HG03439 (cell line): ENCODE measurements at regions not wholly inside any gene's neighbourhood (a gene's known extent, or its start where the extent isn't known, plus 50 kb on each side); places are given as distances from the start of the nearest gene placed in this dataset.
"Not testable (repeated sequence)": the region's sequence is repeated elsewhere in the genome, so short reads cannot be mapped to it uniquely, and the experiment has no call there.

Source experiments
- ATAC-seq: cut with Tn5 transposase; IDR thresholded peaks from one replicate; pipeline ENCODE4 v1.9.1; 2021; ENCODE audit warnings: mild to moderate bottlenecking, moderate library complexity; ENCODE audit not compliant: unreplicated experiment

DNA sequence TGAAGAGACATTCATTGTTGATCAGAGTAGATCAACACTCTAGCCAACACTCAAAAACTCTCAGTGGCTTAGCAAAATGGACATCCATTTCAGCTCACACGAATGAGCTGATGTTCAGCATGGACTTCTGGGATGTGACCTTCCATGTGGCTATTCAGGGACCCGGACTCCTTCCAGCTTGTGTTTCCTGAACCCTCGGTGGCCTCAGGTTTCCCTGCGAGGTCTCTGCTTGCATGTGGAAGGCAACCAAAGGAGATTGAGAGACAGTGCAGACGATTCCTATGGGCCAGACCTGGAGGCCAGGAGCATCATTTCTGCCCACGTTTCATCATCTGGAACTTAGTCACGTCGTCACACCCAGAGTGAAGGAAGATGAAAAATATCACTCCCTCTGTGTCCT is 1137.4 kb downstream of the TBC1D22A start:
- no peak for ATAC-seq

DNA sequence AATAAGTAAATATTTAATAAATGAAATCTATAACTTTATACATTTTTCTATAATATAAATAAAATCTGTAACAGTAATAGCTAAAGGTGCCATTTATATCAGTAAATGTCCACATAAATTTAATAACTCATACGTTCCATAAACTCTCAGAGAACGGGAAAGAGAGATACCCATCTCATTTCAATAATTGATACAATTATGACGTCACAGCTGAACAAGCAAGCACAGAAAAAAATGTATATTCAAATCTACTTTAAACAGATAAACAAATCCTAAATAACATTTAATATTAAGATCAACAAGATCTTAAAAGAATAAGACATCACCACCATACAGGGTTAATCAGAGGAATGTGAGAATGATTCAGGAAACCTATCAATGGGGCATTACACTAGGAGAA is 1136.5 kb downstream of the TBC1D22A start:
- no peak for ATAC-seq

DNA sequence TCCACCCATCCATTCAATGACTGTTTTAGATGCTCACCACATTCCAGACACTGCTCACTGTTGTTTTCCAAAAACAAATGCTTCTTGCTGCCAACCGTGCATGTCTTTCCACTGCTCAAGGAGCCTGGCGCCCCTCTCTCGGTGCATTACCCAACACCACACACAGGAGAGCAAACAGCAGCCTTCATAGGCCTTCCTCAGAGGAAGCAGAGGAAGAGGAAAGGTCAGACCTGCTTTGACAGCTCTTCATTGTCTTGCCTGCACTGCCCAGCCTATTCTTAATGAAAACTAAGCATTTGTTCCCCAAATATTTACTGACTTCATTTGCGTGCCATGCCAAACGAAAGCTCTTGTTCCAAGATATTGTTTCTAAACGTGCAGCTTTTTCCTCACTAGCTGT is 1129.2 kb downstream of the TBC1D22A start:
- no peak for ATAC-seq

DNA sequence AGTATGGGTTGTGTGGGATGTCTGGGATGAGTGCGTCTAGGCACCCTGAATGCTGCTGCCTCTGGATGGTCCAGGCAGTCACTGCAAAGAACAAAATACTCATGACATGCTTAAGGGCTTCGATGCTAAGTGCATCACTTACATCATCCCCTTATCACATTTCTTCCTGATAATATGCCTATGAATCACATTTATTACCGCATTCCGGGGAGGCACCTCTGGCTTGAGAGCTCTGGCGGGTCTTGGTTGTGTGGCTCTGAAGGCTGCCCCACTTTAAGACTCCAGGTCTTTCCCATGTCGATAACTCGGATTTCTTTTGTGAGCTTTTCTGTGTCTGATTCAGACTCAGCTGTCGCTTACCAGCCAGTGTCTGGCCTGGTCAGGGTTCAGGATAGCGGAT is 1126.4 kb downstream of the TBC1D22A start:
- no peak for ATAC-seq

DNA sequence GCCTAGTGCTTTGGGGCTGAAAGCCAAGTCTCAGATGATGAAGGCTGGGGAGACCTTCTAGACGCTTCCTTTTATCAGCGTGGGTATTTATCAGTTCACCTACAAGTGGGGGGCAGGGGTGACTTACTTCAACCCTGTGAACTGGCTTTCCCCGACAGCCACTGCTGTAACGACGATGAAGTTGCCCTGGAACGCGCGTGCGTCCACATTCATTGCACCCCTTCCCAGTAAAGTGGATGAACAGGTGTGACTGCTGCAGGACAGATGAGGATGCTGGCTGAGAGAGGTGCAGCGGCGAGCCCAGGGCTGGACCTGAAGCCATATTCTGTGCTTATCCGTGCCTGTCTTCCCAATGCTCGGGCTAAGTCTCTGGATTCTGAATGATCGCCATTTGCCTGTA is 1122.3 kb downstream of the TBC1D22A start:
- ATAC-seq: no peak

DNA sequence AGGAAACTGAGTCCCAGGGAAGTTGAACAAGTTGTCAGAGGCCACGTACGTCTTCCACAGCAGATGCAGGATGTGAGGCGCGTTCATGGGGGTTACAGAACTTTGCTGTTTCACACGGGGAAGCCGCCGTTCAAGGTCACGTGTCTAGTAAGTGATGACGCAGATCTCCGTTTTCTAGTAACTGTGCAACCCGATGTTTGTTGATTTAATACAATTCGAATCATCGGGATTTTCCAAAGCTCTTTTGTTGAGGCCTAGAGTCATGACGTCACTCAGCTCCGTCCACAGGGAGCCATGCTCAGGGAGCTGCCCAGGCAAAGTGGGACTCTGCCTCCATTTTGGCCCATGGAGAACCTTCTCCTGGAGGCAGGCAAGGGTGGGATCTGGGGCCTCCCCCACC is 1121.8 kb downstream of the TBC1D22A start:
- no peak for ATAC-seq

DNA sequence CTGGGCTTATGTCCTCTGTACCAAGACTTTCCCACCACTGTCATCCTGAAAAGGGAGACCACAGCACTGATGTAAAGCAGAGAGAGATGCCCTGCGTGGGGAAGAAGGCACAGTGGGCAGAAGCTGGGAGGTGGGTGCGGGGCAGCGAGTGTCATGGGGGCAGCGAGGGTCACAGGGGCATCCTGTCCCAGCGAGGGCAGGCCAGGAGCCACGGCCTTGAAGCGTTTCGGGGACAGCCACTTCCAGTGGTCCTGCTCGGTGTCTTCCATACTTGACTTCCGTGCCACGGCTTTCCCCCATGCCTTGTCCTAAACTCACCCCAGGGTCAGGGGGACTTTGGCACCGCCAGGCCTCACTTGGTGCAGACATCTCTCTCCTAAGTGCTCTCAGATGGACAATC is 1121.3 kb downstream of the TBC1D22A start:
- no peak for ATAC-seq

DNA sequence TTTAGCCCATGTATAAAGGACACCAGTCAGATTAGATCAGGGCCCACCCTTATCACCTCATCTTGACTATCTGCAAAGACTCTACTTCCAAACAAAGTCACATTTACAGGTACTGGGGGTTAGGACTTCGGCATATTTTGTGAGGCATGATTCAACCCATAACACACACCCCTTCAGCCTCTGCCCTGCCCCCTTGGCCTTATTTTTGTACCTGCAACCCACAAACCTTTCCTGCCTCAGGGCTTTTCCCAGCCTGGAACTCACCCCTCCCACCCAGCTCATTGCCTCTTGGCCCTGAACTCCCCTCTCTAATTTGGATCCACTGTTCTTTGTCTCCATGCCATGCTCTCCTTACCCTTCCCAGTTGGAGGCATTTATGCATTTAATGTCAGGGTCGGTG is 1116.9 kb downstream of the TBC1D22A start:
- ATAC-seq: no peak

DNA sequence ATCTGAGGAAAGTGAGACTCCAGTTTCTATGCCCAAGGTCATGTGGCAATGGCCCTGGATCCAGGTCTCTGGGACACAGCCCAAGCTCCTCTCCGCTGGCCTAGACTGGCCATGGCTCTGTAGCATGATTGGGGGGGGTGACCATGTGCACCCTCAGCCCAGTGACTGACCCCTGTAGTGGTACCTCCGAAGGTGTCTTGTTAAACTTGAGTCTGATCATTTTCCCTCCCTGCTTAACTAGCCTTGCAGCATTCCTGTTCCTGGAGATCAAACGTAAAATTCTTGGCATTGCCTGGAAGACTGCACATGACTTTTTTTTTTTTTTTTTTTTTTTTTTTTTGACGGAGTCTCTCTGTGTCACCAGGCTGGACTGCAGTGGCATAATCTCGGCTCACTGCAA is 1116.0 kb downstream of the TBC1D22A start:
- ATAC-seq: no peak

DNA sequence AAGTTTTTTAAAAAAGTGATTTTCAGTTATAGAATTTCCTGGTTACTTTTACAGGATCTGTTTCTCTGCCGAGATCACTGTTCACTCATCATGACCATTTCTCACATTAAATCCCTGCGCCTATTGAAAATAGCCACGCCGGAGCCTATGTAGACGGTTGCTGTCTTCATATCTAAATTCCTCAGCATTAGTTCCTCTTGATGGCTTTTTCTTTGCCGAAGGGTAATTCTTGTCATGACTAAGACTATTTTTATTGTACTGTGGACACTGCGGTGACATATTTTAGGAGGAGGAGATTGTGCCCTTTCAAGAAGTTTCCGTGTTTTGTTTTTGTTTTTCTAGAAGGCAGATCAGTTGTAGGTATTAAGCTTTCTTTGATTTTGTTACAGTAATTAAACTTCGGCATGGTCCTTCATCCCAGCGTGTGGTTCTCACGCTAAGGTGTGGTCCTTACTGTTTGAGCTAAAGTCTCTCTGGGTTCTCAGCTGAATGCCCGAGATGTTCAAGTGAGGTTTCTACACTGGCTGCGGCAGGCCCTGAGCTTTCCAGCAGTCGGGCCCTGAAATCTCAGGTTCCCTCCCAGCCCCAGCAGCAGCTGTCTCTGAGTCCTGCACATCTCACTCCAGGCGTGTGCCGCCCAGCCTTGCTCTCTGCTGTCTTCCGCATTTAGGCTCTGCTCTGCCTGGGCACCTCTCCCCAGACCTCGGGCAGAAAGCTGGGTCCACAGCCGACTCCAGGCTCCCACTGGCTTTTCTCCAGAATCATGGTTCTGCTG is 1110.5 kb downstream of the TBC1D22A start:
- ATAC-seq: no peak

DNA sequence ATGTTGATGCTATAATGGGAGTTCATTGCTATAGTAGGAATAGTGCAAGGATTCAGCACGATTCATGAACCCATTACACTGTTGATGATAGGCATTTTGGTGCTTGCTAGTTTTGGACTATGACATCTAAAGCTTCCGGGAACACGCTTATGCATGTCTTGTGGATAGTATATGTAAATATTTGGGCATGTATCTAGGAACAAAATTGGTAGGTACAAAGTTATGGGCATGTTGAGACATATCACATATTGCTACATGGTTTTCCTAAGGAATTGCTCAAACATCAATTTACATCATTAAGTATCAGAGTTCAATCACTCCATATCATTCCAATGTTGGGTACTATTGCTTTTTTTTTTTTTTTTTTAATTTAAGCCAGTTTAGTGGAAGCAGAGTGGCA is 1103.2 kb downstream of the TBC1D22A start:
- ATAC-seq: no peak

DNA sequence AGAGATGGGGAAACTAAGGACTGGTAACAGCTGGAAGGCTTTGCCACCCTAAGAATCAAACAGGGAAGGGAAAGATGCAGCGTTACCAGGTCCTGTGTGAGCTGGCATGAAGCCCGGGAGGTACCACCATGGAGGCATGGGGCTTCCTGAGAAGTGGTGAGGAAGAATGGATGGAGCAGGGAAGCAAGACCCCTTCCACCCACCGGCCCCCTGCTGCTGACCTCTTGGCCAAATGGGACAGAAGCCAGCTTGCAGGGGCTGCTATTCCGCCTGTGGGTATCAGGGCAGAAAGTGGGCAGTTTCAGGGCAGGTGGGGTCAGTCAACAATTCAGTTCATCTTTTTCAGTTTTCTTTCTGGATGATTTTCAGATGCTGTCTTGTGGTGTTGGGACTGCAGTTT is 1099.9 kb downstream of the TBC1D22A start:
- no peak for ATAC-seq

DNA sequence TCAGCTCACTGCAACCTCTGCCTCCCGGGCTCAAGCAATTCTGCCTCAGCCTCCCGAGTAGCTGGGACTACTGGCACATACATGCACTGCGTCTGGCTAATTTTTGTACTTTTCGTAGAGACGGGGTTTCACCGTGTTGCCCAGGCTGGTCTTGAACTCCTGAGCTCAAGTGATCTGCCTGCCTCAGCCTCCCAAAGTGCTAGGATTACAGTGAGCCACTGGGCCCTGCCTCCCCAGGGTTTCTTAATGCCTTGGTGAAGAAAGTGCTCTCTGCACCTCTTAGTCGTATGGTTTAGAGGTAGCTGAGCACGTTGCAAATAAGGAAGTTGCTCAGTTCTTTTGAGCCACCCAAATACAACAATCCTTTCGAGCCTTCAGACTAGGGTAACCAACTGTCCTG is 1098.5 kb downstream of the TBC1D22A start:
- not testable (repeated sequence) for ATAC-seq

DNA sequence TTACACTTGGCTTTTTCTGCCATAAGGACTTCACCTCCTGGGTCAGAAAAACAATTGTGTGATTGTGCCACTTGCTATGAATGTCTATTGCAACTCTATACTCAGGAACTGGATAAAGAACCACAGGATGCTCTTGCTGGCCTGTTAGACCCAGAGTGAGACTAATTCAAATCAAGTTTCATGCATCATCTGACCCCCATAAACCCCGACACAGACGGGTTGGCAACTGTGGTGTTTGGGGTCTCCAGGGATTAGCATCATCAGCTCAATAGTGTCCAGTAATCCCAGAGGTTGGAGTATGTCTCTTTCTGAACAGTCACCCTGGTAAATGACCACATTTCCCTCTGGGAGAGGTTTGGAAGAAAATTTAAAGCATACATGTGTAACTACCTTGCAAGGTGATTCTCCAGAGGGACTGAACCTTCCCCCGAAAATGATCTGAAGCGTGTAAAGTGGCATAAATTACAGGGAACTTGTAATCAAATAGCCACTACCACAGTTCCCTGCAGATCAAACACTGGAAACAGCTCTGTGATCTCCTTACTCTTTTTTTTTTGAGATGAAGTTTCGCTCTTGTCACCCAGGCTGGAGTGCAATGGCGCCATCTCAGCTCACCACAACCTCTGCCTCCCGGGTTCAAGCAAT is 1097.6 kb downstream of the TBC1D22A start:
- no peak for ATAC-seq

DNA sequence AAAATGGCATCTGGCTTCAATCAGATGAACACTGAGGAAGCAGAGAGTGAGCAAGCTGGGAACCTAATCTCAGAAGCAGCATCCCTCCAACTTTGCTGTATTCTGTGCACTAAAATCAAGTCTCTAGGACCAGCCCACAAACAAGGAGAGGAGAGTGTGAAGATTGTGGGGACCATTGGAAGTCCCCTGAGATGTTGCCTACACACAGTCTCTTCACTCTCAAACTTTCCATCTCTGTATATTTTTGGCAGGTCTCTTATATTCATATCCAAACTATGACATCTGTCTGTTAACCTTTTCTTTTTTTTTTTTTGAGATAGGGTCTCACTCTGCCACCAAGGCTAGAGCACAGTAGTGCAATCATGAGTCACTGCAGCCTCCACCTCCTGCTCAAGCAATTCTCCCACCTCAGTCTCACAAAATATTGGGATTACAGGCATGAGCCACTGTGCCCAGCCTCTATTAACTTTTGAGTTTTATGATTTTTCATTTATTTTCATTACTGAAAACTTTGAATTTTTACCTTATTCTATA is 1096.4 kb downstream of the TBC1D22A start:
- no peak for ATAC-seq

DNA sequence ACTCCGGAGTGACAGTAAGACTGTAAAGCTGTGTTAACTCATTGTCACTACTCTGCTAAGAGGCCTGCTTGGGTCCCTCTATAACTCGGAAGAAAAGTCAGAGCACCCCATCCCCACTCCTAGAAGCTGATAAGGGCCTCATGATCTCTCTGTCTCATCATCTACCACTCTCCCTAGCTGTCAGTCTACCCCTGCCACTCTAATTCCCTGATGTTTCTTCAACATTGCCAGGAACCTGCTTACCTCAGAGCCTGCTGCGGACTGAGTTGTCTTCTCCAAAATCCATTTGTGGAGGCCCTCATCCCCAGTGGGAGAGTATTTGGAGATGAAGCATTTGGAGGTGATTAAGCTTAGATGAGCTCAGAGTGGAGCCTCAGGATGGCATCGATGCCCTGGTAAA is 1092.2 kb downstream of the TBC1D22A start:
- ATAC-seq: no peak

DNA sequence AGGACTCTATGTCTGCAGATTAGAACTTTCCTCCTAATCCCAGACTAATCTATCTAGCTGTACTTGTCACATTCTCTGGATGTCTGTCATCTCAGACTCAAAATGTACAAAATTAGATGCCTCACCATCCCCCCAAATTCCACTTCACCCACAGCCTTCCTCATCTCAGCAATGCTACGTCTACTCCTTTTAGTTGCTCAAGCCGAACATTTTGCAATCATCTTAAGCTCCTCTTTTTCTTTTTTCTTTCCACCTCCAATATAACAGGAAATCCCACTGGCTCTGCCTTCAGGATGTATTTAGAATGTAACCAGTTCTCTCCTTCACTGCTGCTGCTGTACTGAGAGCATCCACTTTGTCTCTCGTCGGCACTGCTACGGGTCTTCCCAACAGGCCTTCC is 1091.8 kb downstream of the TBC1D22A start:
- ATAC-seq: no peak

DNA sequence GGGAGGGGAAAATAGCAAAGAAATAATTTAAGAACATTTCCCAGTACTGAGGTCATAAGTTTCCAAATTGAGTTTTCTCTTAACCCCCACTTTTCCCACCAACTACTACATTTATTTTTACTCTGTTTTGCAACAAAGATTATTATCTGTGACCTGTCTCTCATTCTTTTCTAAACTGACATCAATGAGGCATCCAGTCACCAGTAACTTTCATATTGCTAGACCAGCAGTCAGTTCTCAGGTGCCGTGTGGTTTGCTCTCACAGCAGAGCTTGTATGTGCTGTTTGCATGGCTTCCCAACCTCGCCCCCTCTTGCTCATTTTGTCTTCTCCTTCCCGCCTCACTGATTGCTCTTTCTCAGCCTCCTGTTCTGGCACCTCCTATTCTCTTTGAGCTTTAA is 1091.3 kb downstream of the TBC1D22A start:
- no peak for ATAC-seq

DNA sequence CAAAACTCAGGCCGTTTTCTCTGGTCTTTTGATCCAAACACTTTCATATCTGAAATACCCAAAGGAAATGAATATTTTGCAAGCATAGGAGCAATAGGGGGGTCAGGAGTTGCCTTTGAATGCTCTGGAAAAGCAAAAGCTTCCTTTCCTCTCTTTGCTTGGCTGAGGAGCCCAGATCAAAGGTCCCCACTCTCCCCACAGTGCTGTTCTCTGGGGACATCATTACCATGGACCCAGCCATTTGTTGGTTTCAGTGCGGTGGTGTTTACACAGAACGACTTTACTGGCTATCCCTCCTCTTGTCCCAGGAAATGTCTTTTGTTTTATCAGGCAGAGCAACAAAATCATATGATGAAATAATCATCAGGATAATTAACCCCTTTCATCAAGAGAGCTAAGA is 1089.1 kb downstream of the TBC1D22A start:
- ATAC-seq: no peak

DNA sequence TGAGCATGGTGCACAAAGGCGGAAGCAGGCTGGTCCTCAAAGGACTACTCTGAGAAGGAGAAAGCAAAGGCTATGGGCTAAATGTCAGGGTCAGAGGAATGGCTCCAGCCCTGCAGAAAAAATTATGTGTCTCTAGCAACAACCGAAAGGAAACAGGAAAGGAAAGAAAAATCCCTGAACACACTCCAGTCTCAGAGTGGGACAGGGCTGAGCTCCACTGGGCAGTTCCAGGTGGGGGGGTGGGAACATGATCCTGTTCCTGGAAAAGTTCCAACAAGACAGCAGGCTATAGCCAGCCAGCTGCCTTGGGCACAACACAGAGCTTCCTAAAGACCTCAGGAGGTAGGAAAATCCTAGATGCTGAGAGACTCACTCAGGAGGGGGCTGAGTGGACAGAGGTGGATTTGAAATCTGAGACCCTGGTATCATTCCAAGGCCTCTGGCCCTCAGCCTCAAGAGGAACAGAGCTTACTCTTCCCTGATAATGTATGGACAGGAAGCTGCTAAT is 1088.2 kb downstream of the TBC1D22A start:
- ATAC-seq: no peak

DNA sequence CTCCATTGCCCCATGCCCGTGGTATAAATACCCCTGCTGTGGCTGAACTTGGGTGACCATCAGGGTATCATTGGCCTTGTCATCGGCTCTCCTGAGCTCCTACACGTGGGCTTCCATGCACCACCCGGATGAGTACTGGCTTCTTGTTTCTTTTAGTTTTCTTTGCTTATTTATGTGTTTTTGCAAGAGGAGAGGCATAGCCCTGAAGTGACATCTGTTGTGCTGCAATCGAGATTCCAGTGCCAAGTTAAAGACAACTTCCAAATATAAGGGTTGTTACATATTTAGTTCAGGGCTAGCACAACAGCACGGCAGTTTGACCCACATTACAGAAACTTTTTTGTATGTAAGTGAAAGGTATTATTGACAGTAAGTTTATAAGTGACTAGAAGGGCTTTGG is 1087.1 kb downstream of the TBC1D22A start:
- ATAC-seq: no peak

DNA sequence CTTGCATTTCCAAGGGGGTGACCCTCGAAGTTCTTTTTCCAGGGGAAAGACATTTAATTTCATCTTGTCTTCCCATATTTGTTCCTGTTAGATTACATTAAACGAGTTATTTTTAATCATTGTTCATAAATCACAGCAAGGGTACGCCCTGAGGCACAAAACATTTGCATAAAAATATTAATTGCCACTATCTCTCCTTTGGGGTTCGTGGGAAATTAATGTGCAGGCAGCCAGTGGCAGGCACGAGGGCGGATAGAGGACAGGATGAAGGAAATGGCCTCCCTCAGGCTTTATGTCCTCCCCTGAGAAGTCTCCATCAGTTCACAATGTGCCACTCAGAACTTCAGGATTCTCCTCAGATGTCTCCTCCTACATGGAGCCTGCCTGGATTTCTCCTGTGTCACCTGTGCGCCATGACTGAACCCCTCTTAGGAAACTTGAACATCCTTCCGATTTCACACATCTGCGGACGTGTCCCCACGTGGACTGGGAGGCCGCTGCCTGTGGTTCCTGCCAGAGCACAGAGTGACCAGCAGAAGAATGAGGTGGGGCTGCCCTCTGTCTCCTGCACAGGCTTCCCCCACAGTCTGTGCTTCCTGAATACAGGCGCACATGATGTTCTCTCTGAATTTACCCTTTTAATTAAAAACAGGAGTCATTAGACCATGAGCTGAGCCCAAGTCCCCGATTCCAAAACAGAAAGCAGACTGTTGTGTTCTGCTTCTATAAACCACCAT is 1085.9 kb downstream of the TBC1D22A start:
- no peak for ATAC-seq
